OCI-LY7 (cell line): ENCODE measurements at regions not wholly inside any gene's neighbourhood (a gene's known extent, or its start where the extent isn't known, plus 50 kb on each side); places are given as distances from the start of the nearest gene placed in this dataset.

Experiments used
- BruUV-seq: library from RNA; stranded (reverse); fragments of 400-500 nt; replicated peaks from 2 replicates; lab custom pipeline; 2021; lab: Mats Ljungman, UMichigan
- CTCF ChIA-PET: fragments of 300-600 bp; sonication (Branson Sonifier 250); formaldehyde crosslinking; loops from one replicate; lab custom pipeline; 2022; ENCODE audit warnings: antibody characterized with exemption; ENCODE audit not compliant: unreplicated experiment; lab: Charles Lee
- POLR2A ChIA-PET: fragments of 300-600 bp; sonication (Branson Sonifier 250); formaldehyde crosslinking; loops from one replicate; lab custom pipeline; 2022; ENCODE audit warnings: antibody characterized with exemption; lab: Charles Lee
- DNase-seq: peaks from one replicate; pipeline ENCODE4 v3.0.0-alpha.2; 2015; ENCODE audit warnings: low spot score
- H2AFZ ChIP-seq: fragments of 200-600 bp; sonication (generic), shearing (Covaris generic); 2 replicates; pipeline ENCODE4 v1.6.1; 2014; ENCODE audit warnings: mild to moderate bottlenecking, antibody characterized with exemption, low read length, moderate library complexity
- H3K27ac ChIP-seq: fragments of 200-600 bp; sonication (generic); 2 replicates; pipeline ENCODE4 v1.5.1; 2014; ENCODE audit warnings: mixed run types, low read depth, mild to moderate bottlenecking, moderate library complexity, low read length, inconsistent platforms; ENCODE audit not compliant: poor library complexity, severe bottlenecking
- H3K36me3 ChIP-seq: fragments of 200-600 bp; sonication (generic); 2 replicates; pipeline ENCODE4 v1.6.1; 2014; ENCODE audit warnings: mild to moderate bottlenecking, antibody characterized with exemption, low read length, moderate library complexity, mixed read lengths; ENCODE audit not compliant: insufficient read depth
- H3K4me1 ChIP-seq: fragments of 200-600 bp; sonication (generic); 2 replicates; pipeline ENCODE4 v1.5.1; 2014; ENCODE audit warnings: mild to moderate bottlenecking, low read length; ENCODE audit not compliant: insufficient read depth, poor library complexity, severe bottlenecking
- H3K4me2 ChIP-seq: fragments of 200-600 bp; sonication (generic); 2 replicates; pipeline ENCODE4 v1.6.1; 2014; ENCODE audit warnings: mild to moderate bottlenecking, low read length
- H3K4me3 ChIP-seq: fragments of 200-600 bp; sonication (generic); 2 replicates; pipeline ENCODE4 v1.5.1; 2014; ENCODE audit warnings: mild to moderate bottlenecking, low read depth, low read length; ENCODE audit not compliant: poor library complexity, severe bottlenecking
- H3K79me2 ChIP-seq: fragments of 200-600 bp; sonication (generic); 2 replicates; pipeline ENCODE4 v1.6.1; 2016; ENCODE audit warnings: low read depth, mild to moderate bottlenecking, low read length, moderate library complexity, mixed read lengths; ENCODE audit not compliant: insufficient read depth
- H3K9me2 ChIP-seq: fragments of 200-600 bp; sonication (generic); 2 replicates; pipeline ENCODE4 v1.6.1; 2016; ENCODE audit warnings: mild to moderate bottlenecking, low read length, mixed read lengths; ENCODE audit not compliant: insufficient read depth
- H3K9me3 ChIP-seq: fragments of 200-600 bp; sonication (generic); 2 replicates; pipeline ENCODE4 v1.6.1; 2014; ENCODE audit warnings: mild to moderate bottlenecking, mixed run types, low read length, mixed read lengths
- H4K20me1 ChIP-seq: fragments of 200-600 bp; sonication (generic); 2 replicates; pipeline ENCODE4 v1.6.1; 2014; ENCODE audit warnings: mild to moderate bottlenecking, antibody characterized with exemption, low read length, moderate library complexity, mixed read lengths; ENCODE audit not compliant: insufficient read depth
- CTCF ChIP-seq: fragments of 200-600 bp; sonication (generic); conservative IDR thresholded peaks from 2 replicates; pipeline ENCODE4 v1.5.1; 2014; ENCODE audit warnings: mild to moderate bottlenecking, antibody characterized with exemption, low read length, moderate library complexity, mixed read lengths
- EZH2phosphoT487 ChIP-seq: fragments of 200-600 bp; sonication (generic); IDR thresholded peaks from 2 replicates; pipeline ENCODE4 v1.6.1; 2018; ENCODE audit warnings: low read depth, borderline replicate concordance, mild to moderate bottlenecking, mixed run types, antibody characterized with exemption, low read length, moderate library complexity, mixed read lengths
- intact Hi-C: fragments of 100-400 bp; cut with micrococcal nuclease; formaldehyde crosslinking; loops from one replicate; pipeline ENCODE4 v1.10.0; 2022; ENCODE audit not compliant: unreplicated experiment

- no peak overlapping the region for H2AFZ ChIP-seq
- H3K36me3 ChIP-seq: no peaks in the 10 kb centered on the region
- no peaks in the 10 kb centered on the region for H4K20me1 ChIP-seq
- no peak overlapping the region for H3K4me2 ChIP-seq
- no peaks in the 10 kb centered on the region for H3K9me3 ChIP-seq
- no peaks in the 10 kb centered on the region for H3K9me2 ChIP-seq
- ChIA-PET POLR2A (no interaction called here), CTCF (no interaction called here)
- H3K79me2 ChIP-seq: no peaks in the 10 kb centered on the region
- BruUV-seq: no TSS peak
- H3K27ac ChIP-seq: no peak overlapping the region
- no peak overlapping the region for H3K4me3 ChIP-seq
- no peak for DNase-seq
- intact Hi-C loops: no loop called here
- no peak for TF ChIP-seq CTCF
- TF ChIP-seq EZH2phosphoT487: no peak
- H3K4me1 ChIP-seq: no peaks in the 10 kb centered on the region
These were observed 612.2 kb upstream of the POM121L12 start for GRCh38 chr7:52423251-52423650.

- Histone ChIP-seq H3K27ac (no peak overlapping the region), H4K20me1 (no peaks in the 10 kb centered on the region), H3K4me2 (no peak overlapping the region), H3K4me1 (no peaks in the 10 kb centered on the region), H3K9me2 (no peaks in the 10 kb centered on the region), H3K36me3 (no peaks in the 10 kb centered on the region), H3K4me3 (no peak overlapping the region), H2AFZ (no peak overlapping the region), H3K9me3 (no peaks in the 10 kb centered on the region), H3K79me2 (no peaks in the 10 kb centered on the region)
- intact Hi-C loops: no loop called here
- no peak for DNase-seq
- ChIA-PET CTCF (no interaction called here), POLR2A (interaction anchor here (0.7 kb wide), 1 partner anchor 26 kb away, joined by 4 read pairs; no protein-coding TSS in a partner anchor)
- no peak for TF ChIP-seq CTCF
- no peak for TF ChIP-seq EZH2phosphoT487
- BruUV-seq: no TSS peak
These were observed 622.4 kb upstream of the POM121L12 start for GRCh38 chr7:52413051-52413450.

- H3K4me3 ChIP-seq: no peak overlapping the region
- TF ChIP-seq EZH2phosphoT487 (no peak), CTCF (no peak)
- H3K79me2 ChIP-seq: no peaks in the 10 kb centered on the region
- ChIA-PET POLR2A (interaction anchor here (0.6 kb wide), 1 partner anchor 143 kb away, joined by 3 read pairs; no protein-coding TSS in a partner anchor), CTCF (no interaction called here)
- intact Hi-C loops: no loop called here
- H3K4me1 ChIP-seq: no peaks in the 10 kb centered on the region
- H3K9me3 ChIP-seq: no peaks in the 10 kb centered on the region
- H3K4me2 ChIP-seq: no peak overlapping the region
- no peak for DNase-seq
- H3K36me3 ChIP-seq: no peaks in the 10 kb centered on the region
- no peaks in the 10 kb centered on the region for H3K9me2 ChIP-seq
- no TSS peak for BruUV-seq
- H4K20me1 ChIP-seq: no peaks in the 10 kb centered on the region
- H2AFZ ChIP-seq: no peak overlapping the region
- no peak overlapping the region for H3K27ac ChIP-seq
These were observed 625.4 kb upstream of the POM121L12 start for GRCh38 chr7:52410032-52410431.
